ENCODE measurements at regions not wholly inside any gene's neighbourhood (a gene's known extent, or its start where the extent isn't known, plus 50 kb on each side); places are given as distances from the start of the nearest gene placed in this dataset.

DNA sequence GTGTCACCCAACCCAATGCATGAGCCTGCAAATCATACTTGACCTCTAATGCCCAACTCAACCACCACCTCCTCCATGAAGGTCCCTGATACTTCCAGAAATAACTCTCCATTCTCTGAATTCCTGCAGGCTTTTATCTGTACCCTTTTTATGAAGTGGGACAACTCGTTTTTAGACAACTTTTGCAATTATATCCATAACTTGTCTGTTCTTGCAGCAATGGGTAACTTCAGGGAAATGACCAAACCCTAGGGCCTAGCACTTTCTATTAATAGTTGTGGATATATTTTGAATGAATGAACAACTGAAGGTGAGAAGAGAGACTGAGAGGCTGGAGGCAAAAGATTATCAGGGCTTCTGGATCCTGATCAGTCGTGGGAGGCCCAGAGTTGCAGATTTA, 236.6 kb upstream of the MOCS1 start:
- TF ChIP-seq POLR2A (IDR thresholded peaks at IDR 0.05) (no peak), POLR2AphosphoS5 (IDR thresholded peaks at IDR 0.05) (no peak), EP300 (IDR thresholded peaks at IDR 0.05) (no peak)
- TF ChIP-seq, protein P1, sequence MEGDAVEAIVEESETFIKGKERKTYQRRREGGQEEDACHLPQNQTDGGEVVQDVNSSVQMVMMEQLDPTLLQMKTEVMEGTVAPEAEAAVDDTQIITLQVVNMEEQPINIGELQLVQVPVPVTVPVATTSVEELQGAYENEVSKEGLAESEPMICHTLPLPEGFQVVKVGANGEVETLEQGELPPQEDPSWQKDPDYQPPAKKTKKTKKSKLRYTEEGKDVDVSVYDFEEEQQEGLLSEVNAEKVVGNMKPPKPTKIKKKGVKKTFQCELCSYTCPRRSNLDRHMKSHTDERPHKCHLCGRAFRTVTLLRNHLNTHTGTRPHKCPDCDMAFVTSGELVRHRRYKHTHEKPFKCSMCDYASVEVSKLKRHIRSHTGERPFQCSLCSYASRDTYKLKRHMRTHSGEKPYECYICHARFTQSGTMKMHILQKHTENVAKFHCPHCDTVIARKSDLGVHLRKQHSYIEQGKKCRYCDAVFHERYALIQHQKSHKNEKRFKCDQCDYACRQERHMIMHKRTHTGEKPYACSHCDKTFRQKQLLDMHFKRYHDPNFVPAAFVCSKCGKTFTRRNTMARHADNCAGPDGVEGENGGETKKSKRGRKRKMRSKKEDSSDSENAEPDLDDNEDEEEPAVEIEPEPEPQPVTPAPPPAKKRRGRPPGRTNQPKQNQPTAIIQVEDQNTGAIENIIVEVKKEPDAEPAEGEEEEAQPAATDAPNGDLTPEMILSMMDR (IDR thresholded peaks at IDR 0.05), result no peak

Data from sigmoid colon (tissue), 4 donors.